ENCODE measurements at regions not wholly inside any gene's neighbourhood (a gene's known extent, or its start where the extent isn't known, plus 50 kb on each side); places are given as distances from the start of the nearest gene placed in this dataset.
"Not testable (repeated sequence)": the region's sequence is repeated elsewhere in the genome, so short reads cannot be mapped to it uniquely, and the experiment has no call there.

DNA sequence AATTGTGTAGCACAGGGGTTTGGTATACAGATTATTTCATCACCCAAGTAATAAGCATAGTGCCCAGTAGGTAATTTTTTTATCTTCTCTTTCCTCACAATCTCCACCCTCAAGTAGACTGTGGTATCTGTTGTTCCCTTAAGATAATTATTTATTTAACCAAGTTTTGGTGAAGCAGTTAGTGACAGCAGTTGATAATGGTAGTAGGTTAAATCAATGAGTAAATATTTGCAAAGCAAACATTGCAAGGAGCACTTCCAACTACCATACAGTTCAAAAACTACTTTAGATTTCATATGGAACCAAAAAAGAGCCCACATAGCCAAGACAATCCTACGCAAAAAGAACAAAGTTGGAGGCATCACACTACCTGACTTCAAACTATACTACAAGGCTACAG, 291.8 kb downstream of the KCTD12 start:
- Histone ChIP-seq H3K4me1 (no peaks in the 10 kb centered on the region), H3K36me3 (no peaks in the 10 kb centered on the region), H3K27me3 (no peaks in the 10 kb centered on the region), H3K27ac (no peak overlapping the region), H3K9me3 (no peaks in the 10 kb centered on the region), H3K4me3 (no peak overlapping the region)
- no peak for DNase-seq
- TF ChIP-seq CTCF (IDR thresholded peaks at IDR 0.05): no peak
- TF ChIP-seq POLR2A (IDR thresholded peaks at IDR 0.05): no peak

- Histone ChIP-seq H3K4me1 (no peaks in the 10 kb centered on the region), H3K27ac (no peak overlapping the region), H3K9me3 (no peaks in the 10 kb centered on the region), H3K36me3 (no peaks in the 10 kb centered on the region), H3K4me3 (no peak overlapping the region), H3K27me3 (no peaks in the 10 kb centered on the region)
- TF ChIP-seq CTCF (IDR thresholded peaks at IDR 0.05): no peak
- TF ChIP-seq POLR2A (IDR thresholded peaks at IDR 0.05): no peak
- DNase-seq: no peak
Measured at GRCh38 chr13:76586842-76587241, 299.4 kb downstream of the KCTD12 start.

DNA sequence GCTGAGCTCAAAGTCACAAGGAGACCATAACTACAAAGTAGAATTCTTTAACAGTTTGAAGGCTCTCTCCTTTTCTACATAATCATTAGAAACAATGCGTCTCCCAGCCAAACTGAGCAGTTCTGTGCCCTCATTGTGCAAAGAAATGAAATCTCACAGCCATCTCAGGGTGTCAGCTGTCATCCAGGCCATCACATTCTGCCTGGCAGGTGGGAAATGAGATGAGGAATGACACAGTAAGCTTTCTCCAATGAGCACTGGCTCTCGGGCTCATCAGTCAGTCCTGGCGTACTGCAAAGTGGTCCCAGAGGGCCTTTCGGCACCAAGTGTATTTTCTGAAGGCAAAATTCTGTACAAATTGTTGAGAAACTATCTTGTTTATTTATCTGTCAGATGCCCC, 306.5 kb downstream of the KCTD12 start:
- TF ChIP-seq CTCF (IDR thresholded peaks at IDR 0.05) (no peak), POLR2A (IDR thresholded peaks at IDR 0.05) (no peak)

DNA sequence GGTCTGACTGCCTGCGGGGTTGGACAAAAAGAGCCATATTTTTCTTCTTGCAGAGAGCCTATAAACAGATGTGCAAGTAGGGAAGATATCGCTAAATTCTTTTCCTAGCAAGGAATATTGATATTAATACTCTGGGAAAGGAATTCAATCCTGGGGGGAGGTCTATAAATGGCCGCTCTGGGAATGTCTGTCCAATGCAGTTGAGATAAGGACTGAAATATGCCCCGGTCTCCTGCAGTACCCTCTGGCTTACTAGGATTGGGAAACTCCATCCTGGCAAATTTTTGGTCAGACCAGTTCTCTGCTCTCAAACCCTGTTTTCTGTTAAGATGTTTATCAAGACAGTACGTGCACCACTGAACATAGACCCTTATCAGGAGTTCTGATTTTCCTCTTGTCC, 310.6 kb downstream of the KCTD12 start:
- H3K4me1 ChIP-seq, H3K27me3 ChIP-seq, H3K36me3 ChIP-seq, H3K27ac ChIP-seq, DNase-seq, H3K9me3 ChIP-seq, H3K4me3 ChIP-seq: not testable (repeated sequence)

More for the DNA sequence above, 306.5 kb downstream of the KCTD12 start:
- no peak overlapping the region for H3K4me3 ChIP-seq
- no peak for DNase-seq
- H3K4me1 ChIP-seq: no peaks in the 10 kb centered on the region
- no peaks in the 10 kb centered on the region for H3K27me3 ChIP-seq
- no peak overlapping the region for H3K27ac ChIP-seq
- H3K9me3 ChIP-seq: no peaks in the 10 kb centered on the region
- H3K36me3 ChIP-seq: no peaks in the 10 kb centered on the region

DNA sequence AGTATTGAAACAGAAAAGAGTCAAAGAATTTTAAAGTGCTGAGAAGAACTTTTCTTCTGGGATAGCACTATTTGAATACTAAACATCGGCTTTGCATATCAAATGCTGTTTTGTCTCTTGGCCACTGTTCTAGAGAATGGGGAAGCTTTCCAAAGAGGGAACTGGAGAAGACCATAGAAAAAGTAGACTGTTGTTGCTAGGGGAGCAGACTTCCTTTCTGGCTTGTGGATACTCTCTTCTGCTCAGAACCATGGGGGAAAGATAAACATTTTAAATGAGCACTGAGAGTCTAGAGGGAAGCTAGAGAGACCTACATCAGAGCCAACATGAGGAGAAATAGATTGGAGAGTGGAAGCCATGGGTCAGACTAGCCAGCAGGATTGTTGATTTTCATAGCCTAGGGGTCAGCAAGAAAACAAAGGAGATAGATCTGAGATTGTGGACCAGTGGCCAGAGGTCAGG, 315.7 kb downstream of the KCTD12 start:
- no peak overlapping the region for H3K4me3 ChIP-seq
- no peaks in the 10 kb centered on the region for H3K27me3 ChIP-seq
- no peak for TF ChIP-seq CTCF (IDR thresholded peaks at IDR 0.05)
- no peak for TF ChIP-seq POLR2A (IDR thresholded peaks at IDR 0.05)

GRCh38 chr13:76556627-76557026, 329.6 kb downstream of the KCTD12 start:
- H3K36me3 ChIP-seq: no peaks in the 10 kb centered on the region
- no peaks in the 10 kb centered on the region for H3K9me3 ChIP-seq
- no peak for TF ChIP-seq CTCF (IDR thresholded peaks at IDR 0.05)
- no peak for TF ChIP-seq POLR2A (IDR thresholded peaks at IDR 0.05)
- no peak overlapping the region for H3K27ac ChIP-seq
- no peak for DNase-seq
- no peaks in the 10 kb centered on the region for H3K27me3 ChIP-seq
- H3K4me1 ChIP-seq: no peaks in the 10 kb centered on the region
- no peak overlapping the region for H3K4me3 ChIP-seq

More for the DNA sequence above, 315.7 kb downstream of the KCTD12 start:
- no peaks in the 10 kb centered on the region for H3K9me3 ChIP-seq
- H3K36me3 ChIP-seq: no peaks in the 10 kb centered on the region
- DNase-seq: no peak
- no peaks in the 10 kb centered on the region for H3K4me1 ChIP-seq
- no peak overlapping the region for H3K27ac ChIP-seq

Data from Peyer's patch (tissue), 4 donors.